SK-N-SH (cell line): ENCODE measurements at regions not wholly inside any gene's neighbourhood (a gene's known extent, or its start where the extent isn't known, plus 50 kb on each side); places are given as distances from the start of the nearest gene placed in this dataset.

ENCODE experiments used
- CTCF ChIA-PET: fragments of 300-600, 350-600 bp; formaldehyde crosslinking; extraction: SDS; loops from one replicate; lab custom pipeline; 2021; lab: Yijun Ruan, JAX
- POLR2A ChIA-PET: fragments of 350-600 bp; sonication (Branson Sonifier 250); formaldehyde crosslinking; extraction: SDS; loops from one replicate; lab custom pipeline; 2020; ENCODE audit warnings: antibody characterized with exemption, inconsistent platforms; lab: Yijun Ruan, JAX
- DNase-seq: peaks from one replicate; pipeline ENCODE4 v3.0.0; 2012
- H2AFZ ChIP-seq: fragments of 200-600 bp; sonication (generic); 2 replicates; pipeline ENCODE4 v1.8.1; 2016; ENCODE audit warnings: antibody characterized with exemption, mild to moderate bottlenecking, low read depth
- H3F3A ChIP-seq: fragments of 200-600 bp; sonication (generic); replicated peaks from 2 replicates; pipeline ENCODE3; 2016; ENCODE audit warnings: antibody characterized with exemption, mild to moderate bottlenecking; ENCODE audit not compliant: insufficient read depth
- H3K27ac ChIP-seq, 2 experiments: fragments of 200-500 bp in 1 of 2; fragments of 200-600 bp in 1 of 2; sonication (Bioruptor generic) in 1 of 2; sonication (generic), shearing (Covaris generic) in 1 of 2; 2 replicates each; pipeline versions ENCODE4 v1.5.1 to v1.6.1; 2014 to 2016; ENCODE audit warnings: low read depth in 2 of 2, inconsistent platforms in 1 of 2, low read length in 1 of 2, mild to moderate bottlenecking in 1 of 2, mixed read lengths in 1 of 2
- H3K27me3 ChIP-seq: fragments of 200-600 bp; sonication (generic), shearing (Covaris generic); 2 replicates; pipeline ENCODE4 v1.6.1; 2016; ENCODE audit warnings: mixed run types; ENCODE audit not compliant: insufficient read depth
- H3K36me3 ChIP-seq, 2 experiments: fragments of 200-500 bp in 1 of 2; fragments of 200-600 bp in 1 of 2; sonication (Bioruptor generic) in 1 of 2; sonication (generic) in 1 of 2; replicated peaks in 1 of 2; 2 replicates each; pipeline versions ENCODE3 to v1.5.1; 2014 to 2016; ENCODE audit warnings: low read length in 1 of 2, mild to moderate bottlenecking in 1 of 2; ENCODE audit not compliant: insufficient read depth in 2 of 2, control insufficient read depth in 1 of 2
- H3K4me1 ChIP-seq, 2 experiments: fragments of 200-500 bp in 1 of 2; fragments of 200-600 bp in 1 of 2; sonication (Bioruptor generic) in 1 of 2; sonication (generic), shearing (Covaris generic) in 1 of 2; 2 replicates each; pipeline versions ENCODE4 v1.5.1 to v1.6.1; 2014 to 2016; ENCODE audit warnings: low read depth in 1 of 2, low read length in 1 of 2, mixed run types in 1 of 2; ENCODE audit not compliant: insufficient read depth in 2 of 2, control insufficient read depth in 1 of 2
- H3K4me2 ChIP-seq: fragments of 200-600 bp; sonication (generic), shearing (Covaris generic); 2 replicates; pipeline ENCODE4 v1.6.1; 2017; ENCODE audit warnings: mixed run types
- H3K4me3 ChIP-seq, 2 experiments: fragments of 200-500 bp in 1 of 2; fragments of 200-600 bp in 1 of 2; sonication (Bioruptor generic) in 1 of 2; sonication (generic), shearing (Covaris generic) in 1 of 2; 2 replicates each; pipeline versions ENCODE4 v1.5.1 to v1.8.1; 2014 to 2016; ENCODE audit warnings: low read depth in 2 of 2, inconsistent platforms in 1 of 2, low read length in 1 of 2, mild to moderate bottlenecking in 1 of 2, mixed read lengths in 1 of 2, moderate library complexity in 1 of 2
- H3K79me2 ChIP-seq: fragments of 200-600 bp; sonication (generic); 2 replicates; pipeline ENCODE4 v1.8.1; 2017; ENCODE audit warnings: mild to moderate bottlenecking; ENCODE audit not compliant: insufficient read depth
- H3K9ac ChIP-seq: fragments of 200-600 bp; sonication (generic); 2 replicates; pipeline ENCODE4 v1.6.1; 2017; ENCODE audit warnings: mixed run types
- H3K9me2 ChIP-seq: fragments of 200-600 bp; sonication (generic); 2 replicates; pipeline ENCODE4 v1.6.1; 2017; ENCODE audit warnings: mixed run types
- H3K9me3 ChIP-seq: fragments of 200-600 bp; sonication (generic); 2 replicates; pipeline ENCODE4 v1.6.1; 2017; ENCODE audit warnings: mixed run types, mild to moderate bottlenecking, moderate library complexity
- H4K20me1 ChIP-seq: fragments of 200-600 bp; sonication (generic); 2 replicates; pipeline ENCODE4 v1.6.1; 2017; ENCODE audit warnings: mild to moderate bottlenecking, mixed run types; ENCODE audit not compliant: insufficient read depth
- ELF1 ChIP-seq: IDR thresholded peaks from 2 replicates; pipeline ENCODE4 v1.4.0; 2012
- EZH2phosphoT487 ChIP-seq: fragments of 200-600 bp; sonication (generic); IDR thresholded peaks from 2 replicates; pipeline ENCODE4 v1.6.1; 2017; ENCODE audit warnings: low read depth, mixed run types, mild to moderate bottlenecking, antibody characterized with exemption, moderate library complexity, borderline replicate concordance
- FOSL2 ChIP-seq: IDR thresholded peaks from 2 replicates; pipeline ENCODE4 v1.4.0; 2012; ENCODE audit warnings: low read depth, mild to moderate bottlenecking, moderate library complexity, borderline replicate concordance
- FOXJ3 ChIP-seq: sonication (generic); formaldehyde crosslinking; IDR thresholded peaks from 2 replicates; pipeline ENCODE4 v1.5.1; 2020; ENCODE audit warnings: mild to moderate bottlenecking, missing genetic modification reagents
- FOXM1 ChIP-seq: IDR thresholded peaks from 2 replicates; pipeline ENCODE4 v1.4.0; 2012; ENCODE audit warnings: low read depth, mild to moderate bottlenecking
- GATA2 ChIP-seq: sonication (generic); formaldehyde crosslinking; IDR thresholded peaks from 2 replicates; pipeline ENCODE4 v1.5.0; 2020; ENCODE audit warnings: mild to moderate bottlenecking, missing genetic modification reagents
- MEF2A ChIP-seq: IDR thresholded peaks from 2 replicates; pipeline ENCODE4 v1.4.0; 2012; ENCODE audit warnings: low read depth, borderline replicate concordance
- PBX3 ChIP-seq: IDR thresholded peaks from 2 replicates; pipeline ENCODE4; 2012
- POLR2AphosphoS5 ChIP-seq: IDR thresholded peaks from 2 replicates; pipeline ENCODE4 v1.6.1; 2012; ENCODE audit warnings: low read depth, low read length
- RAD21 ChIP-seq: IDR thresholded peaks from 2 replicates; pipeline ENCODE4 v1.6.1; 2012; ENCODE audit warnings: mild to moderate bottlenecking, low read length
- RFX5 ChIP-seq: IDR thresholded peaks from 2 replicates; pipeline ENCODE4 v1.6.1; 2012; ENCODE audit warnings: mild to moderate bottlenecking, improper control_type of control experiment, low read length
- RXRA ChIP-seq: IDR thresholded peaks from 2 replicates; pipeline ENCODE4 v1.4.0; 2012; ENCODE audit warnings: low read depth, mild to moderate bottlenecking, borderline replicate concordance
- SIN3A ChIP-seq: IDR thresholded peaks from 2 replicates; pipeline ENCODE4 v1.6.1; 2012; ENCODE audit warnings: low read depth, mild to moderate bottlenecking, low read length, moderate library complexity, borderline replicate concordance
- SMC3 ChIP-seq: IDR thresholded peaks from 2 replicates; pipeline ENCODE4 v1.6.1; 2012; ENCODE audit warnings: low read depth, low read length, improper control_type of control experiment
- TAF1 ChIP-seq: IDR thresholded peaks from 2 replicates; pipeline ENCODE4 v1.6.1; 2012; ENCODE audit warnings: low read depth, mild to moderate bottlenecking, low read length, moderate library complexity, borderline replicate concordance
- TEAD4 ChIP-seq: IDR thresholded peaks from 2 replicates; pipeline ENCODE4 v1.4.0; 2012; ENCODE audit warnings: mild to moderate bottlenecking, borderline replicate concordance; ENCODE audit not compliant: insufficient read depth
- USF1 ChIP-seq: IDR thresholded peaks from 2 replicates; pipeline ENCODE4 v1.4.0; 2012; ENCODE audit warnings: low read depth, borderline replicate concordance
- ZBTB33 ChIP-seq: IDR thresholded peaks from 2 replicates; pipeline ENCODE4 v1.4.0; 2012; ENCODE audit warnings: low read depth, borderline replicate concordance
- WGBS: methylation state at CpG from one replicate; pipeline ENCODE4 v1.1.6; 2017; ENCODE audit warnings: low lambda C conversion rate; 5-methylcytosine and 5-hydroxymethylcytosine counted together

- Histone ChIP-seq H3K9me2 (no peaks in the 10 kb centered on the region), H3K36me3 (no peaks in the 10 kb centered on the region), H3K9me3 (no peaks in the 10 kb centered on the region), H3K27me3 (no peaks in the 10 kb centered on the region), H3F3A (peaks cover 4% of the 10 kb centered on the region), H3K27ac (no peak overlapping the region), H3K79me2 (no peaks in the 10 kb centered on the region), H3K4me1 (peaks cover 0 to 4% of the 10 kb centered on the region in 2 experiments; a peak in 1 of 4 replicates), H2AFZ (no peak overlapping the region), H4K20me1 (no peaks in the 10 kb centered on the region), H3K4me2 (no peak overlapping the region), H3K4me3 (no peak overlapping the region), H3K9ac (no peak overlapping the region)
- TF ChIP-seq FOXM1 (no peak), SMC3 (no peak), FOSL2 (no peak), GATA2 (CRISPR knock-in tag) (no peak), FOXJ3 (CRISPR knock-in tag) (no peak), ELF1 (no peak), RAD21 (no peak)
- WGBS, result 88% methylated on average over 18 of the region's 18 CpGs
- ChIA-PET POLR2A (no interaction called here), CTCF (no interaction called here)
- no peak for DNase-seq
Observed at GRCh38 chr17:62172492-62173291, 107.6 kb upstream of the MED13 start.

DNA sequence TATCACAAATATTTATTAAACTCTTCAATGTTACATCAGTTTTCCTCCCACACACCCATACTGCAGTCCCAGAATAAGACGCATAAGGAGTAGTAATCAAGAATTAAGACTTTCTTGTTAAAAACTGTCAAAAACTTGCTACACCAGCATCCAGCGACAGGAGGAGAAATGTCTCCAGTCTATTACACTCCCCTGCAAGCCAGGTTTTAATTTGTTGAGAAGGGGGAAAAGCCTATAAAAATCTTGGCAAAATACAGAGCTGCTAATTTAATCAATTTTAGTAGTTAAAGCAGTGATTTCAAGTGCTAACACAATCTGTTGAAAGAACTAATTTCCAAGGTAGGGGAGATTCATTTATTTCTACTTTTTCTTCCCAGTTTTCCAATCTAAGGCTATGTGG, 102.0 kb upstream of the MED13 start:
- no peak overlapping the region for H3K9ac ChIP-seq
- no peak overlapping the region for H2AFZ ChIP-seq
- ChIA-PET POLR2A (no interaction called here), CTCF (no interaction called here)
- no peaks in the 10 kb centered on the region for H3K79me2 ChIP-seq
- H3K4me1 ChIP-seq, result peaks cover 4 to 6% of the 10 kb centered on the region in 2 experiments; a peak in 2 of 4 replicates
- H3K36me3 ChIP-seq, result no peaks in the 10 kb centered on the region
- no peaks in the 10 kb centered on the region for H3K9me3 ChIP-seq
- H3K4me2 ChIP-seq, result no peak overlapping the region
- H3F3A ChIP-seq, result no peaks in the 10 kb centered on the region
- DNase-seq, result no peak
- H3K27me3 ChIP-seq, result no peaks in the 10 kb centered on the region
- TF ChIP-seq TAF1 (no peak), RAD21 (no peak), MEF2A (no peak), TEAD4 (no peak), EZH2phosphoT487 (no peak), PBX3 (no peak), ZBTB33 (no peak), RXRA (no peak), RFX5 (no peak), FOXM1 (no peak), SIN3A (no peak), USF1 (no peak), POLR2AphosphoS5 (no peak)
- no peaks in the 10 kb centered on the region for H4K20me1 ChIP-seq
- no peak overlapping the region for H3K4me3 ChIP-seq
- WGBS, result 91% methylated on average over 2 of the region's 2 CpGs
- no peak overlapping the region for H3K27ac ChIP-seq
- no peaks in the 10 kb centered on the region for H3K9me2 ChIP-seq
